Calu3 (cell line): ENCODE measurements at regions not wholly inside any gene's neighbourhood (a gene's known extent, or its start where the extent isn't known, plus 50 kb on each side); places are given as distances from the start of the nearest gene placed in this dataset.
"Not testable (repeated sequence)": the region's sequence is repeated elsewhere in the genome, so short reads cannot be mapped to it uniquely, and the experiment has no call there.

Experiments used
- BruUV-seq: library from RNA; stranded (reverse); fragments of 400-500 nt; replicated peaks from 2 replicates; lab custom pipeline; 2021; lab: Mats Ljungman, UMichigan
- CTCF ChIA-PET: fragments of 300-600 bp; sonication (Branson Sonifier 250); formaldehyde crosslinking; loops from one replicate; lab custom pipeline; 2022; ENCODE audit warnings: antibody characterized with exemption; lab: Charles Lee
- DNase-seq: peaks from one replicate; pipeline ENCODE4 v3.0.0; 2022
- H3K27ac Mint-ChIP-seq: one replicate; pipeline ENCODE4 v1.8.0; 2022; ENCODE audit warnings: mixed read lengths; ENCODE audit not compliant: unreplicated experiment
- H3K27me3 Mint-ChIP-seq: one replicate; pipeline ENCODE4 v1.8.0; 2022; ENCODE audit warnings: mixed read lengths; ENCODE audit not compliant: unreplicated experiment
- H3K36me3 Mint-ChIP-seq: one replicate; pipeline ENCODE4 v1.8.0; 2022; ENCODE audit warnings: mild to moderate bottlenecking, moderate library complexity, mixed read lengths; ENCODE audit not compliant: insufficient read depth, unreplicated experiment
- H3K4me1 Mint-ChIP-seq: one replicate; pipeline ENCODE4 v1.8.0; 2022; ENCODE audit warnings: mild to moderate bottlenecking, low read depth, mixed read lengths; ENCODE audit not compliant: unreplicated experiment
- H3K4me3 Mint-ChIP-seq: one replicate; pipeline ENCODE4 v1.8.0; 2022; ENCODE audit warnings: mild to moderate bottlenecking, low read depth, moderate library complexity, mixed read lengths; ENCODE audit not compliant: unreplicated experiment
- H3K9me3 Mint-ChIP-seq: one replicate; pipeline ENCODE4 v1.8.0; 2022; ENCODE audit warnings: low read depth, mixed read lengths; ENCODE audit not compliant: unreplicated experiment
- CTCF ChIP-seq: fragments of 200-600 bp; IDR thresholded peaks from one replicate; pipeline ENCODE4 v1.8.0; 2022; ENCODE audit warnings: antibody characterized with exemption; ENCODE audit not compliant: unreplicated experiment
- intact Hi-C: fragments of 100-400 bp; cut with micrococcal nuclease; formaldehyde crosslinking; loops from one replicate; pipeline ENCODE4 v1.10.0; 2022; ENCODE audit not compliant: unreplicated experiment

DNA sequence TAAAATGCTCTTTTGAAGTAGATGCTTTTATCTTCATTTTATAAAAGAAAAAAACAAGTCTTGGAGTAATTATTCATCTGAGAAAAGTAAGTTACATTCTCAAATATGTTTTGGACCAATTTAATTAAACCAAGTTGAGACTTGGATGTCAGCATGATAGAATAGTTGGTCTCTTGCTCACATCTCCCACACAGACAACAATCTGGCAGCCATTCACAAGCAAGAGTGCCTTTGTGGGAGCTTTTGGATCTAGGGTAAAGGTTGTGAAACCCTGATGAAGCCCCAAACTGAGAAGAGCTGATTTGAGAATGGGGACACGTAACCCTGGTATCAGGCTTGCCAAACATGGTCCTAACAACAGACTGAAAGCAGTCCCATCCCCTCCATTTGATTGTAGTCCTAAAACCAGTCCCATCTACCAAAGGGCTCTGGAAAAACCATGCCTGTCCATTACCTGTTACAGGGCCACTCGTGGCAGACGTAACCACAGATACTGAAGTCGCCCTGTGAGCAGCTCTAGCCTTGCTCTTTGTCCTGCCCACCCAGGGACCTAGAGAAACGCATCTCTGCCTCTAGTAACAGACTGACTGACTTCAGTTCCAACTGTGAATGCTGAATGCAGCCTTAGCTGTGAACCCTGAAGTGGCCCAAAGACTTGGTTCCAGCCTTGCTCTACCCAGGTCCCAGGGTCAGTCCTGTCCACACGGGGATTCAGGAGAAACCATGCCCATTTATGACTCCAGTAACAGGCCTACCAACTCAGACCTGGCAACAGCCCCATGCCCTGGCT is 145.5 kb upstream of the SYNPR start:
- no peaks in the 10 kb centered on the region for H3K27me3 Mint-ChIP-seq
- DNase-seq: no peak
- H3K9me3 Mint-ChIP-seq: no peaks in the 10 kb centered on the region
- no TSS peak for BruUV-seq
- no peak for TF ChIP-seq CTCF
- H3K36me3 Mint-ChIP-seq: peaks cover 6% of the 10 kb centered on the region
- no peak overlapping the region for H3K27ac Mint-ChIP-seq
- H3K4me3 Mint-ChIP-seq: no peak overlapping the region
- CTCF ChIA-PET: no interaction called here
- H3K4me1 Mint-ChIP-seq: no peaks in the 10 kb centered on the region
- intact Hi-C loops: no loop called here

- no peak for DNase-seq
- H3K36me3 Mint-ChIP-seq: peaks cover 6% of the 10 kb centered on the region
- peak overlapping the region; percentile 83 for H3K4me3 Mint-ChIP-seq
- H3K27me3 Mint-ChIP-seq: no peaks in the 10 kb centered on the region
- TF ChIP-seq CTCF: no peak
- CTCF ChIA-PET: no interaction called here
- H3K27ac Mint-ChIP-seq: no peak overlapping the region
- H3K4me1 Mint-ChIP-seq: no peaks in the 10 kb centered on the region
- intact Hi-C loops: no loop called here
- no TSS peak for BruUV-seq
- H3K9me3 Mint-ChIP-seq: no peaks in the 10 kb centered on the region
Measured at GRCh38 chr3:63135367-63135766, 142.7 kb upstream of the SYNPR start.

DNA sequence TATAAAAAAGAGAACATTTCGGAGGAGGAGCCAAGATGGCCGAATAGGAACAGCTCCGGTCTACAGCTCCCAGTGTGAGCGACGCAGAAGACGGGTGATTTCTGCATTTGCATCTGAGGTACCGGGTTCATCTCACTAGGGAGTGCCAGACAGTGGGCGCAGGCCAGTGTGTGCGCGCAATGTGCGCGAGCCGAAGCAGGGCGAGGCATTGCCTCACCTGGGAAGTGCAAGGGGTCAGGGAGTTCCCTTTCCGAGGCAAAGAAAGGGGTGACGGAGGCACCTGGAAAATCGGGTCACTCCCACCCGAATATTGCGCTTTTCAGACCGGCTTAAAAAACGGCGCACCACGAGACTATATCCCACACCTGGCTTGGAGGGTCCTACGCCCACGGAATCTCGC is 141.9 kb upstream of the SYNPR start:
- H3K9me3 Mint-ChIP-seq, BruUV-seq, intact Hi-C loops, H3K36me3 Mint-ChIP-seq, CTCF ChIA-PET, DNase-seq, H3K27me3 Mint-ChIP-seq, H3K4me1 Mint-ChIP-seq: not testable (repeated sequence)
- Mint-ChIP-seq H3K4me3 (peak overlapping the region; percentile 83), H3K27ac (peak overlapping the region; percentile 55)

DNA sequence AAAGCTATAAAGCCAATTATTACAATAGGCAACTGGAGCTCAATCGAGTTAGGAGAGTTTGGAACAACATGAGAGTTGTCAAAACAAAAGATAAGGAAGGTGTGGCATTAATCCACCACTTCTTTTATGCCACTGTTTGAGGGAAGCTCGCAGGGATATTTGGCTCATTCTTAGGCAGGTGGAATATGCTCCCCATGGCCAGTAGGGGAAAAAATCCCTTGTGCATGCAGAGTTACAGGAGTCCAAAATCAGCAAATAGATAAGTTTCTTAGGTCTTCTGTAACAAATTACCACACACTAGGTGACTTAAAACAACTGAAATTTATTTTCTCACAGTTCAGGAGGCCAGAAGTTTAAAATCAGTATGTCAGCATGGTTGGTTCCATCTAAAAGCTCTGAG is 135.4 kb upstream of the SYNPR start:
- BruUV-seq: no TSS peak
- Mint-ChIP-seq H3K9me3 (no peaks in the 10 kb centered on the region), H3K36me3 (no peaks in the 10 kb centered on the region)

More for the DNA sequence above, 135.4 kb upstream of the SYNPR start:
- no peaks in the 10 kb centered on the region for H3K27me3 Mint-ChIP-seq
- CTCF ChIA-PET: interaction anchor here (0.5 kb wide), 1 partner anchor 119 kb away, joined by 10 read pairs; no protein-coding TSS in a partner anchor
- DNase-seq: no peak
- H3K4me1 Mint-ChIP-seq: no peaks in the 10 kb centered on the region
- H3K27ac Mint-ChIP-seq: no peak overlapping the region
- no peak for TF ChIP-seq CTCF
- H3K4me3 Mint-ChIP-seq: no peak overlapping the region
- intact Hi-C loops: no loop called here
